HG02840 (cell line): ENCODE measurements at regions not wholly inside any gene's neighbourhood (a gene's known extent, or its start where the extent isn't known, plus 50 kb on each side); places are given as distances from the start of the nearest gene placed in this dataset.

ENCODE experiments used
- ATAC-seq: cut with Tn5 transposase; IDR thresholded peaks from one replicate; pipeline ENCODE4 v1.9.1; 2021; ENCODE audit warnings: mild to moderate bottlenecking, moderate library complexity, moderate number of reproducible peaks; ENCODE audit not compliant: unreplicated experiment, low FRiP score

- no peak for ATAC-seq
Measured at GRCh38 chr15:98025237-98025636, 64.7 kb downstream of the ARRDC4 start.

GRCh38 chr15:98034731-98035130 lies 74.2 kb downstream of the ARRDC4 start:
- ATAC-seq = no peak

DNA sequence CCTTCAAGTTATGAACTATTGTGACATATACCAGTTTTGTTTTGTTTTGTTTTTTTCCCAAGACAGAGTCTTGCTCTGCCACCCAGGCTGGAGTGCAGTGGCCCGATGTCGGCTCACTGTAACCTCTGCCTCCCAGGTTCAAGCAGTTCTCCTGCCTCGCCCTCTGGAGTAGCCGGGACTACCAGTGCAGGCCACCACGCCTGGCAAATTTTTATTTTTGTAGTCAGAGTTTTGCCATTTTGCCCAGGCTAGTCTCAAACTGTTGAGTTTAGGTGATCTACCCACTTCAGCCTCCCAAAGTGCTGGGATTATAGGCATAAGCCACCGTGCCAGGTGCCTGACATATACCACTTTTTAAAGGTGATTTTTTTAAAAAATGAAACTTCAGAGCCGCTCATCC lies 74.6 kb downstream of the ARRDC4 start:
- no peak for ATAC-seq

GRCh38 chr15:98035577-98036010 lies 75.1 kb downstream of the ARRDC4 start:
- no peak for ATAC-seq

- ATAC-seq = no peak
Measured at GRCh38 chr15:98039596-98039995, 79.1 kb downstream of the ARRDC4 start.

DNA sequence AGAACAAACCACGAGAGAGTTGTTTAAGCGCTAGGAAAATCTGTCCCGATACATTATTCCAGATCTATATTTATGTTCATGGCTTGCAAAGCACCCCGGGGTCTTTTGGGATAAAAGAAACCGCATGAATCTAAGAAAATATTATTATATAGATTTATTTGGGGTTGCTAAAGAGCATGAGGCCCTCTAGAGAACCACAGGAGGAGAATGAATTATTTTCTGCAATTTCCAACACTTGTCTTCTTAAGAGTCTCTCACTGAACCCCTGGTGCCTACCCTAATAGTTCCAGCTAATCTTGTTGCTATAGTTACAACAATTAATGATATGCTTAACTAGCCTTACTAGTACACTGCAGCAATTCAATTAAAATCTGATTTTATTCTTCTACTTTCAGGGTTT lies 79.6 kb downstream of the ARRDC4 start:
- ATAC-seq = no peak

DNA sequence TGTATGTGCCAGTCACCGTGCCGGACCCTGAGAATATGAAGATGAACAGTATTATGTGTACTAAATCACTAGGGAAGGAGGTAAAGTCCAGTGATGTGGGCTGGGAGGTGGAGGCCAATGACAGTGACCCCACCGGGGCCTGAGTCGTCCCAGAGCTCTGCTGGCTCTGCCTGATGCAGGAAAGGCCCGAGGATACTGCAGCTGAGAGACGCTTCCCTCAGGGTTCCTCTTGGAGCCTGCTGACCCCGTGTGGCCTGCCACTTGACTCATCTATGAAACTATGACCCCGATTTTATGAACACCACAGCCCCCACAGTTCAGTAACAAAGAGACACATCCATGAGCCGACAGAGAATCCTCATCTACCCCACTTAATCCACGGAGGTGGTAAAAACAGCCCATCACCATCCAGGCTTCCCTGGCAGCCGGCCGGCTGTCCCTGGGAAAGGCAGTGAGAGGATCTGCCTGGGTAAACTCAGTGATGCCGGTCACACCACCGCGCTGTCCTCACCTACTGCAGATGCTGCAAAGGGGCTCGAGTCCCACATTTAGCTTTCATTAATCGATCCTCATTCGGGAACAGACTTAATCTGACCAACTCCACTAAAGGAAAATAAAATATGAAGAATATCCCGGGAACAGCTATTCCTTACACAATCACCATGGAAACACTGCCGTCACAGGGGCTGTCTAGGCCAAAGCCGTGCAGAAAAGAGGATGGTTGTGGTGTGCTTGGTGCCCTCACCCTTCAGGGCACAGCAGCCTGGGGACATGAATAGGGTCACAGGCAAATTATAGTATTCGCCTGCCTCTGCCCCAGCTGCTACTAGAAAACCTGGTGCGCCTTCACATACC lies 82.9 kb downstream of the ARRDC4 start:
- ATAC-seq = no peak

- no peak for ATAC-seq
Measured at GRCh38 chr15:98051734-98052133, 91.2 kb downstream of the ARRDC4 start.

DNA sequence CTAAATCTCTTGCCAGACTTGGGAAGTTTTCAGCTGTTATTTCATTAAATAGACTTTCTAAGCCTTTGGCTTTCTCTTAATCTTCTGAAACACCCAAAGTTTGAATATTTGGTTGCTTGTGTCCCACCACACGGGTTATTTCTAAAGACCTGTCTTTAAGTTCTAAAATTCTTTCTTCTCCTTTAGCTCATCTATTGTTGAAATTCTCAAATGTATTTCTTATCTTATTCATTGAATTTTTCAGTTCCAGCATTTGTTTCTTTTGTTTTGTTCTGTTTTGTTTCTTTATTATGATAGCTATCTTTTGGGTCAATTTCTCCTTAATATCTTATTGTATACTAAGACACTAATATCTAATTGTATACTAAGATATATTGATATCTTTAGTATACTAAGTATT lies 97.0 kb downstream of the ARRDC4 start:
- no peak for ATAC-seq

- ATAC-seq = no peak
Measured at GRCh38 chr15:98062869-98063268, 102.4 kb downstream of the ARRDC4 start.

DNA sequence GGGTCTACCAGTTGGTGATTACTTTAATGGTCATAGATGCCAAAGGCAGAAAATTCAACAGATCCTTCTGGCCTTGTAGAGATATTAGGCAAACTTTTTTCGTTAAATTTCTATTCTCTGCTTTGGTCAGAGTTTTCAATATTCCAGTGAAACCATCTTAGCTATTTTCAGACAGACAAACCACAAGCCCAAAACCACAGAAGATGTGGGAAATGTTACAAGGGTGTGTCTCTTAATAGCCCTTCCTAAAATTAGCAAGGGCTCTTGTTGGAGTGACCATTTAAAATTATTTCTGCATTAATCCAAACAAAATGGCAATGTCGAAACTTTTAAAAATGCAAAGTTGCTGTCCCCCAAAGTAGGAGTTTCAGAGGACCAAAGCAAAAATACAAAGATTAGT lies 102.8 kb downstream of the ARRDC4 start:
- ATAC-seq = no peak

- no peak for ATAC-seq
Measured at GRCh38 chr15:98063871-98064270, 103.4 kb downstream of the ARRDC4 start.

GRCh38 chr15:98067339-98067738 lies 106.8 kb downstream of the ARRDC4 start:
- no peak for ATAC-seq

- ATAC-seq = no peak
Measured at GRCh38 chr15:98069256-98069655, 108.8 kb downstream of the ARRDC4 start.

GRCh38 chr15:98070137-98070536 lies 109.6 kb downstream of the ARRDC4 start:
- no peak for ATAC-seq

GRCh38 chr15:98071786-98072185 lies 111.3 kb downstream of the ARRDC4 start:
- no peak for ATAC-seq

GRCh38 chr15:98075441-98075840 lies 114.9 kb downstream of the ARRDC4 start:
- ATAC-seq = no peak

DNA sequence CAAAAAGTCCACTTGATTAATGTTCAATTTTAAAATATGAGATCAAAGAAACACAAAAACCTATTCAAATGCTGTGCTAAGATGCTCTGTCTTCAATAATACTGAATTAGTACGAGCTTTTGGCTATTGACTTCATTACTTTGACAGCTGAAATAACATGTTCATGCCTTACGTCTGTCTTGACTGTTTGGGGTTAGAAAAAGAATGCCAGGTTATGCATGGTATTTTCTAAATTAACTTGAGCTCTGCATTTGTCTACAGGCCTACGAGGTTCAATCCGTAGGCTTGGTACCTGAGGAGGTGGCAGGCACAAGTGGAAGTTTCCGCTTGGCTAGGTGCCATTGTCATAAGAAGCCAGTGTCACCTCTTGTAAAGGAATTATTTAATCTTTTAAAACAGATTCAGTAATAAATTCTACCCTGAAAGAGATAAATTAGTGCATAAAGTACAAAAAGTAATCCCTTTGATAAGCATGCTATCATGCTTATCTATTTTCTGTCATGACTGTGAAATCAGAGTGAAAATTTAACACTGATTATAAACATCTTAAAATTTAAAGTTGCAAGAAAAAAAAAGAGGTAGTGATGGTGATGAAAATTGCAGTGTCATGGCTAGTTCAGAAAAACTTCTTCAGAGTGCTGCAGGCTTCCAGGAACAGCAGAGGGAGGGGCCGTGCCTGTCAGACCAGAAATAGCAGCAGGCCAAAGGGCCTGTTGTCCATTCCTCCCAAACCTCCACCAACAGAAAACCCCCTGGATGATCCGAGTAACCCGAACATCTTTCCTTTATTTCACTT lies 115.7 kb downstream of the ARRDC4 start:
- no peak for ATAC-seq

- no peak for ATAC-seq
Measured at GRCh38 chr15:98077186-98077585, 116.7 kb downstream of the ARRDC4 start.

- ATAC-seq = no peak
Measured at GRCh38 chr15:98080791-98081190, 120.3 kb downstream of the ARRDC4 start.

- ATAC-seq = no peak
Measured at GRCh38 chr15:98083203-98083910, 122.9 kb downstream of the ARRDC4 start.
